ENCODE measurements at regions not wholly inside any gene's neighbourhood (a gene's known extent, or its start where the extent isn't known, plus 50 kb on each side); places are given as distances from the start of the nearest gene placed in this dataset.
"Not testable (repeated sequence)": the region's sequence is repeated elsewhere in the genome, so short reads cannot be mapped to it uniquely, and the experiment has no call there.

- DNase-seq (ENCODE audit: low read depth): no peak
These were observed 88.9 kb upstream of the RANBP3L start for GRCh38 chr5:36390640-36391039.

GRCh38 chr5:36392186-36392585, 90.5 kb upstream of the RANBP3L start:
- no peak for DNase-seq (ENCODE audit: low read depth)

DNA sequence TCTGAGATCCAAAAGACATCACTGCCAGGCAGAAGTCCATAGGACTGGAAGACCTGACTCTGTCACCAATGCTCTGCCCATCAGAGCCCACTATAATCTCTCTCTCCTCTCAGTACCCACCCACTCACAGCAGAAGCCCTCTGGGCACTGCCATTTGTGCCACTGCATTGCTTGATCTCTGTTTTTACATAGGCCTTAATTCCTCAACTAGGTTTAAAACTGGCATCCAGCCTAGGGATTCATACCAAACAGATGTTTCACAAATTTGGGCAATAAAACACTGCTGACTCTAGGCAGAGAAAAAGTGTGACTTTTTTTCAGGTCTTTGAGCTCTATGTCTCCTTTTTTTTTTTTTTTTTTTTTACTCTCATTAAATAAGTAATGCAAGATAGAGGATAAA, 91.1 kb upstream of the RANBP3L start:
- DNase-seq (ENCODE audit: low read depth): peak; percentile 22

DNA sequence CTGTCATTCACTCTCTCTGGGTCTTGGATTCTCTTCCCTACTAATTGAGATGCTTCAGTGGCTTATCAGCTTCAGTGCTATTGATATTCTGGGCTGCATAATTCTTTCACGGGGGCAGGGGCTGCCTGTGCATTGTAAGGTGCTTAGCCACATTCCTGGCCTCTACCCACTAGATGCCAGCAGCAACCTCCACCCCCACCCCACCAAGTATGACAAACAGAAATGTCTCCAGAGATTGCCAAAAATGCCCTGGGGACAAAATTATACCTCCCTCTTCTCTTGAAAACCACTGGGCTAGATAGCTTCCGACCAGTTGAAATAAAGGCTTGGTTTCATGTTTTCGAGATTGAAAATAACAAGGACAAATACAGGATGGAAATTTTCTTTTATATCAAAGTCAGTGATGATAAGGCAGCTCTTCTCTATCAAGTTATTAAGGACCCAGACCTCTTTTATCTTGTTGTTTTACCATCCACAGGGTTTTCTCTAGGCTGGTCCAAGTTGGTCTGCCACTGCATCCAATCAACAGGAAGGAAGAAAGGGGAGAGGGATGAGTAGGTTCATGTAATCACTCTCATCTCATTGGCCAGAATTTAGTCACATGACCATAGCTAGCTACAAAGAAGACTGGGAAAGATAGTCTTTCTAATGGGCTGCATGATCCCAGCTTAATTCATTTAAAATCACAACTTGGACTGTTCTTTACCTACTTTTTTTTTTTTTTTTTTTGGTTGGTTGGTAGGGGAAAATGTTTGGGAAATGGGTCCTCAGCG, 92.1 kb upstream of the RANBP3L start:
- no peak for DNase-seq (ENCODE audit: low read depth)

- DNase-seq (ENCODE audit: low read depth): no peak
These were observed 93.6 kb upstream of the RANBP3L start for GRCh38 chr5:36395260-36395659.

GRCh38 chr5:36395947-36396346, 94.2 kb upstream of the RANBP3L start:
- DNase-seq (ENCODE audit: low read depth): not testable (repeated sequence)

DNA sequence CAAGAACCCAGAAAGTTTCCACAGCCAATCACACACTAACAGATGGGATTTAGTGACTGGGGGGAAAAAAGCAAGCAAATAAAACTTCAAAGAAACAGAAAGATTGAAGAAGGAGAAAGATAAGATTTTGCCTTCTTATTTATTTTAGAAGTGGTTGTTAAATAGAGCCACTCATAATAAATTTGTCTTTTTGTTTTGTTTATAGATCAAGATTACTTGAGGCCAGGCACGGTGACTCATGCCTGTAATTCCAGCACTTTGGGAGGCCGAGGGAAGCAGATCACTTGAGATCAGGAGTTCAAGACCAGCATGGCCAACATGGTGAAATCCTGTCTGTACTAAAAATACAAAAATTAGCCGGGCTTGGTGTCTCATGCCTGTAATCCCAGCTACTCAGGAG, 94.9 kb upstream of the RANBP3L start:
- peak; percentile 44 for DNase-seq (ENCODE audit: low read depth)

DNA sequence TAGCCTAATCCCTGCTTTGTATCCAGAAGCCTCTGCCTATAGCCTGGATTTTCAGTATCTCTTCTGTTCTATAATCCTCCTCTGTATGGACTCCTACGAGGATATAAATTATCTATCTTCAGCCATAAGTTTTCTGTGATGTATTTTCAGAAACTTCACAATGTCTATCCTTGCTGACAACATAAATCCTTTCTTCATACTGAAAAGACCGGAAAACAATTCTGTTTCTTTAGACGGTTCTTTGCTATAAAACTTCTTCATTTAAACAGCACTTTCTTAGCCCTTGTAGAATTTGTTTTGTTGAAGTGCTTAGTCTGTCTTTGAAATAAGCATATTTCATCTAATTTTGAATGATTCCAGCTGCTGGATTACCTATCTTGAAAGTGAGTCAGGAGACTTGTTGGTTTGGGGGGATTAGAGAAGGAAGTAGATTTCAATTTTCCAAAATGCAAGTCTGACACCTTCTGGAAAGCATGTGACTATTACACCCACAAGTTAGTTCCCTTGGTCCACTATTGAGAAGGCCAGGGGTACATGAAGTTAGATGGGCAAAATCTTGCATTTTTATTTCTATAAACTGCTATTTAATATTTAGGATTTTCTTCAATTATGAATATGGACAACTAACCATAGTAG, 96.3 kb upstream of the RANBP3L start:
- DNase-seq (ENCODE audit: low read depth): peak; percentile 47

GRCh38 chr5:36402512-36402906, 100.8 kb upstream of the RANBP3L start:
- no peak for DNase-seq (ENCODE audit: low read depth)

DNA sequence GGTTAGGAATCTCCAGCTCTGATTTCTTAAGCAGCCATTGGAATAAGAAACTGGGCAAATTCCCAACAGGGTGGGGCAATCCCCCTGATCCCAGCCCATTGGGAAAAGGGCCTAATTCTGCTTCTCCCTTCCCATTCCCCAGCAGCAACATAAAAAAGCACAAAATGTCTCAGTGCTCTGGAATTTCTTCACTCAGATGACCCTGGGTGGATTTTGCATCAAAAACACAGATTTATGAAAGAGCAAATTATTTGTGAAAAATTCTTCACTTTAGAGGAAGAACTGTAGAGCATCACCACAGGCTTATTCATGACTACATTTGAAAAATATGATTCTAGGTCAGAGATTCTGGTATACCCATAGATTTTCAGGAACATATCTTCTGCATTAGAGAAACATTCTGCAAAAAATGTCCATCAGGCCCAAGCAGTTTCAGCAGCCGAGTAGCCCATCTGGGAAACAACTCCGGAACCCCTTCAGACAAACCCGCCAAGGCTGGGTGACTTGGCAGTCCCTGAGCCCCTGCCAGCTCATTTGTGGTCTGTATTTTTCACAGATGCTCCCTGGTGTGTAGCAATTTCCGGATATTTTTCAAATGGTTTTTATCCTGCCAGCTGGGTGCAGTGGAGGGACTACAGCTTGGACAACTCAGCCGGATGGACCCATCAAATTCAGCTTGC, 102.1 kb upstream of the RANBP3L start:
- peak; percentile 47 for DNase-seq (ENCODE audit: low read depth)

DNA sequence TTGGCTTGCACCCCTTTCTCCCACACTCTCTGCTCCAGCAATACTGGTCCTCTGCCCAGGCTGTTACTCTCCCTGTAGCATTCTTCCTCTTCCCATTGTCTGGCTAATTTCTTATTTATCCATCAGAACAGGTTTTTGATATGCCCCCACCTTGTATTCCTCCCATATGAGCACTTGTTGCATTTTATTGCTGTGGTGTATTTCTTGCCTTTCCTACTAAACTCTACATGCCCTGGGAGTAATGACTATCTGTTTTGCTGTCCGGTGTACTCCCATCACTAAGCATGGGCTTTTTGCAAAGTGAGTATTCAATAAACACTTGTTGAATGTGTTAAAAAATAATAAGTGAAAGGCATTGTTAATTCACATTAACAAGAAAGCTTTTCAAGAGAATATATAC, 104.3 kb upstream of the RANBP3L start:
- DNase-seq (ENCODE audit: low read depth): no peak

- no peak for DNase-seq (ENCODE audit: low read depth)
These were observed 105.7 kb upstream of the RANBP3L start for GRCh38 chr5:36407396-36407795.

- not testable (repeated sequence) for DNase-seq (ENCODE audit: low read depth)
These were observed 108.0 kb upstream of the RANBP3L start for GRCh38 chr5:36409711-36410110.

DNA sequence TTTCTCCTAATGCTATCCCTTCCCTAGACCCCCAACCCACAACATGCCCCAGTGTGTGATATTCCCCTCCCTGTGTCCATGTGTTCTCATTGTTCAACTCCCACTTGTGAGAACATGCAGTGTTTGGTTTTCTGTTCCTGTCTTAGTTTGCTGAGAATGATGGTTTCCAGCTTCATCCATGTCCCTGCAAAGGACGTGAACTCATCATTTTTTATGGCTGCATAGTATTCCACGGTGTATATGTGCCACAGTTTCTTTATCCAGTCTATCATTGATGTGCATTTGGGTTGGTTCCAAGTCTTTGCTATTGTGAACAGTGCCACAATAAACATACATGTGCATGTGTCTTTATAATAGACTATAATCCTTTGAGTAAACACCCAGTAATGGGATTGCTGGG, 109.0 kb upstream of the RANBP3L start:
- DNase-seq (ENCODE audit: low read depth): not testable (repeated sequence)

DNA sequence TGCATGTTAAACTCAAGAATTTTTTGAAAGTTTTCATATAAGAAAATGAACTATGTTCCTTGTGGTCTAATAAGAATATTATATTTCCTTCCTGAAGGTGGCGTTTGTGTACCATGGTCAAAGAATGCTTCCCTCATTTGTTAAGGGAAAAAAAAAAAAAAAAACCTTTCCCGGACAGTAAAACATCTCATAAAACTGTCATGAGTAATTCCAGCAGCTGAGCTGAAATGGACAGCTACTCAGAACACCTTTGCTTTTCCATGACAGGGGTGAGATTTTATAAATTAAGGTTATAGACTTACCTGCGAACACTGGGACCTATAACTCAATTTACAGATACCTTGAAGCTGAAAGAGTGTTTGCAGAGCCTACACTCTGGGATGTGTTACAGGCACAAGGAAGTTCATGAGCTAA, 113.2 kb upstream of the RANBP3L start:
- DNase-seq (ENCODE audit: low read depth): peak; percentile 58

DNA sequence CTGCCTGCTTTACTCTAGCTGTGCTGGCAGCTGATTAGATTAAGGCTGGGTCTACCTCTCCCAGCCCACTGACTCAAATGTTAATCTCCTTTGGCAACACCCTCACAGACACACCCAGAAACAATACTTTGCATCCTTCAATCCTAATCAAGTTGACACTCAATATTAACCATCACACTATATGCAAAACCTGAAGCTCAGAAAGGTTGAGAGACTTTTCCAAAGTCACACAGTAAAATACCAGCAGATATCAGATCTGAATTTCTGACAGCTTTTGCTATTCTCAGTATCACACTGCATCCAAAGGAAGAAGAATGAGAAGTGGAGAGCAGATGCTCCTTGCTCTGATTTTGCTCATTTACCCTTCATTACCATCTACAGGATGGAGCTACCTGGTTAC, 114.9 kb upstream of the RANBP3L start:
- DNase-seq (ENCODE audit: low read depth): no peak

DNA sequence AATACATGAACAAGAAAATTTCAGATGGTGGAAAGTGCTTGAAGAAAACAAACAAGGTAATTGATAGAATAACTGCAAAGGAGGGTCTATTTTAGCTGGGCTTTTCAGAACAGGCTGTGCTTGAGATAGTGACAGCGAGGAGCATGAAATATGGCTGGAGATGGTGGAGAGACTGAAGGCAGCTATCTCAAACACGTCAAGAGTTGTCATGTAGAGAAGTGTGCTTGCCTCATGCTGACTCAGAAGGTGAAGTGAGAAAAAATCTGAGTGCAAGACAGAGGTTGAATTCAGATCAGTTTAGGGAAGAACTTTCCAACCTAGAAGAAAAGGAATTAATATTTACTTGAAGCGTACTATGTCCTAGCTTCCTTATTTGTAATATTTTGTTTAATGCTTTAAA, 115.5 kb upstream of the RANBP3L start:
- DNase-seq (ENCODE audit: low read depth): no peak

- DNase-seq (ENCODE audit: low read depth): no peak
These were observed 116.0 kb upstream of the RANBP3L start for GRCh38 chr5:36417668-36418067.

- DNase-seq (ENCODE audit: low read depth): peak; percentile 20
These were observed 116.7 kb upstream of the RANBP3L start for GRCh38 chr5:36418152-36418979.

DNA sequence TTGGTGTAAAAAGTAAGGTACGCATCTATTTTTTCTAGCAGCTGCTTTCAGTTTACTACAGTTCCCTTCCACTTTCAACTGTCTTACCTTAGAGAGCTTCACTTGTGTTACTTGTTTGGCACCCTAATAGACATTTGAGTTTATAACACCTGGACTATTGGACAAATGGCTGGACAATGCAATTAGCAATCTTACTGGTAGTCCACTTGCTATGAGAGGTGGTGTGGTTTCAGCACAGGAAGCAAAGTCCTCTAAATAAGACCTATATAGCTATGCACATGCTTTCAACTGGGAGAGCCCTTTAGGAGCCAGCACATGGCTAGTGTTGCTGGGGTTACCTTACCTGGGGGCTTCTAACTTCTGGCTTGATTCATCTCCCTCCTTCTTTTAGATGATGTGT, 119.6 kb upstream of the RANBP3L start:
- no peak for DNase-seq (ENCODE audit: low read depth)

GRCh38 chr5:36422952-36423351, 121.2 kb upstream of the RANBP3L start:
- peak; percentile 23 for DNase-seq (ENCODE audit: low read depth)

- no peak for DNase-seq (ENCODE audit: low read depth)
These were observed 122.0 kb upstream of the RANBP3L start for GRCh38 chr5:36423578-36424307.

All from iris pigment epithelial cell (primary cell).